GM23338 (cell line): ENCODE measurements at regions not wholly inside any gene's neighbourhood (a gene's known extent, or its start where the extent isn't known, plus 50 kb on each side); places are given as distances from the start of the nearest gene placed in this dataset.
A peak's percentile ranks its signal among the peaks of the same experiment; 100 is the strongest.
"Not testable (repeated sequence)": the region's sequence is repeated elsewhere in the genome, so short reads cannot be mapped to it uniquely, and the experiment has no call there.

Experiments used
- ATAC-seq: fragments of 200-7000 bp; cut with Tn5 transposase; 3 replicates; pipeline ENCODE4 v1.9.1; 2020
- DNase-seq: peaks from one replicate; pipeline ENCODE4 v3.0.0-alpha.2; 2015; ENCODE audit warnings: low spot score
- H2AFZ ChIP-seq: fragments of 200-600 bp; sonication (generic); 2 replicates; pipeline ENCODE4 v1.8.0; 2016; ENCODE audit warnings: antibody characterized with exemption, mild to moderate bottlenecking, moderate library complexity
- H3F3A ChIP-seq: fragments of 200-600 bp; sonication (generic); replicated peaks from 2 replicates; pipeline ENCODE4 v1.8.0; 2017; ENCODE audit warnings: antibody characterized with exemption, mixed run types, low read depth
- H3K27ac ChIP-seq: fragments of 200-600 bp; sonication (generic); 2 replicates; pipeline ENCODE4 v1.6.1; 2016; ENCODE audit warnings: low read depth
- H3K27me3 ChIP-seq: fragments of 200-600 bp; sonication (generic); 2 replicates; pipeline ENCODE4 v1.8.0; 2016; ENCODE audit warnings: mild to moderate bottlenecking, mixed run types, moderate library complexity; ENCODE audit not compliant: insufficient read depth
- H3K36me3 ChIP-seq: fragments of 200-600 bp; sonication (generic); 2 replicates; pipeline ENCODE4 v1.8.0; 2016; ENCODE audit warnings: mild to moderate bottlenecking; ENCODE audit not compliant: insufficient read depth
- H3K4me1 ChIP-seq: fragments of 200-600 bp; sonication (generic); 2 replicates; pipeline ENCODE4 v1.8.0; 2016; ENCODE audit warnings: mild to moderate bottlenecking, moderate library complexity; ENCODE audit not compliant: insufficient read depth
- H3K4me2 ChIP-seq: fragments of 200-600 bp; sonication (generic); 2 replicates; pipeline ENCODE4 v1.7.1; 2017; ENCODE audit warnings: mixed run types
- H3K4me3 ChIP-seq: fragments of 200-600 bp; sonication (generic); 2 replicates; pipeline ENCODE4 v1.6.1; 2016; ENCODE audit warnings: mixed run types
- H3K79me2 ChIP-seq: fragments of 200-600 bp; sonication (generic); replicated peaks from 2 replicates; pipeline ENCODE4 v1.8.0; 2017; ENCODE audit warnings: mild to moderate bottlenecking; ENCODE audit not compliant: insufficient read depth
- H3K9me2 ChIP-seq: fragments of 200-600 bp; sonication (generic); 2 replicates; pipeline ENCODE4 v1.8.0; 2017; ENCODE audit not compliant: insufficient read depth
- H4K20me1 ChIP-seq: fragments of 200-600 bp; sonication (generic); replicated peaks from 2 replicates; pipeline ENCODE4 v1.8.0; 2017; ENCODE audit warnings: mild to moderate bottlenecking; ENCODE audit not compliant: insufficient read depth
- H3K27ac Mint-ChIP-seq: 2 replicates; pipeline ENCODE4 v1.8.0; 2020; ENCODE audit warnings: inconsistent platforms, mild to moderate bottlenecking, moderate library complexity, mixed read lengths
- H3K27me3 Mint-ChIP-seq: 3 replicates; pipeline ENCODE4 v1.8.0; 2022; ENCODE audit warnings: low read depth, mild to moderate bottlenecking, moderate library complexity, mixed read lengths, inconsistent platforms; ENCODE audit not compliant: insufficient read depth, poor library complexity
- H3K36me3 Mint-ChIP-seq: 3 replicates; pipeline ENCODE4 v1.8.0; 2021; ENCODE audit warnings: low read depth, mild to moderate bottlenecking, inconsistent platforms, moderate library complexity, mixed read lengths
- H3K4me1 Mint-ChIP-seq: 3 replicates; pipeline ENCODE4 v1.8.0; 2020; ENCODE audit warnings: mild to moderate bottlenecking, inconsistent platforms, mixed read lengths
- H3K4me3 Mint-ChIP-seq: 3 replicates; pipeline ENCODE4 v1.8.0; 2021; ENCODE audit warnings: moderate library complexity, mild to moderate bottlenecking, inconsistent platforms, mixed read lengths
- H3K9me3 Mint-ChIP-seq: 3 replicates; pipeline ENCODE4 v1.8.0; 2020; ENCODE audit warnings: moderate library complexity, mild to moderate bottlenecking, inconsistent platforms, mixed read lengths
- CTCF ChIP-seq, 2 experiments: fragments of 200-600 bp in 1 of 2; sonication (generic) in 1 of 2; conservative IDR thresholded peaks; 2 replicates each; pipeline versions ENCODE4 v1.5.1 to v1.6.1; 2016 to 2017; ENCODE audit warnings: antibody characterized with exemption in 2 of 2, low read depth in 2 of 2, mild to moderate bottlenecking in 2 of 2, moderate library complexity in 1 of 2
- ZNF462 ChIP-seq: fragments of 250-450 bp; sonication (Bioruptor Pico); IDR thresholded peaks from 2 replicates; pipeline ENCODE4 v1.5.0; 2020; ENCODE audit warnings: mild to moderate bottlenecking, moderate library complexity

- DNase-seq (peak; percentile 56), ATAC-seq (peak; percentile 57; the same call in 2 of the 3 replicates)
- no peak for TF ChIP-seq ZNF462
- TF ChIP-seq CTCF (conservative IDR thresholded peaks at IDR 0.05; ENCODE audit: low read depth in 2 of 2) = peak; percentile 57 to 77
These were observed 85.3 kb upstream of the ADRB2 start for GRCh38 chr5:148740966-148741742.

GRCh38 chr5:148741766-148742165 is 84.6 kb upstream of the ADRB2 start:
- DNase-seq = not testable (repeated sequence)

More at GRCh38 chr5:148740966-148741742, 85.3 kb upstream of the ADRB2 start:
- no peaks in the 10 kb centered on the region for H3K9me2 ChIP-seq
- H3K27ac ChIP-seq = no peak overlapping the region
- no peaks in the 10 kb centered on the region for H3K4me1 Mint-ChIP-seq
- no peaks in the 10 kb centered on the region for H3K36me3 Mint-ChIP-seq
- no peaks in the 10 kb centered on the region for H4K20me1 ChIP-seq
- no peak overlapping the region for H3K4me3 ChIP-seq
- peak overlapping the region; percentile 4; the same call in 1 of the 2 replicates for H2AFZ ChIP-seq
- H3K4me2 ChIP-seq = no peak overlapping the region
- no peaks in the 10 kb centered on the region for H3K36me3 ChIP-seq
- H3K27ac Mint-ChIP-seq = no peak overlapping the region
- no peaks in the 10 kb centered on the region for H3K27me3 ChIP-seq
- H3K9me3 Mint-ChIP-seq = no peaks in the 10 kb centered on the region
- H3K27me3 Mint-ChIP-seq = peaks cover 4% of the 10 kb centered on the region
- no peaks in the 10 kb centered on the region for H3K79me2 ChIP-seq
- H3K4me3 Mint-ChIP-seq = no peak overlapping the region
- H3F3A ChIP-seq = no peaks in the 10 kb centered on the region
- no peaks in the 10 kb centered on the region for H3K4me1 ChIP-seq

GRCh38 chr5:148744380-148744779 is 82.0 kb upstream of the ADRB2 start:
- H2AFZ ChIP-seq, H3F3A ChIP-seq, H3K79me2 ChIP-seq, H3K27me3 Mint-ChIP-seq, H3K4me2 ChIP-seq, H4K20me1 ChIP-seq, H3K4me1 Mint-ChIP-seq, H3K9me2 ChIP-seq, H3K27ac Mint-ChIP-seq, ATAC-seq, H3K4me3 ChIP-seq, H3K4me1 ChIP-seq, H3K27ac ChIP-seq, H3K36me3 ChIP-seq, DNase-seq, H3K4me3 Mint-ChIP-seq, H3K9me3 Mint-ChIP-seq, H3K27me3 ChIP-seq, H3K36me3 Mint-ChIP-seq: not testable (repeated sequence)

More at GRCh38 chr5:148741766-148742165, 84.6 kb upstream of the ADRB2 start:
- H4K20me1 ChIP-seq, H2AFZ ChIP-seq, H3K4me3 Mint-ChIP-seq, H3K36me3 Mint-ChIP-seq, H3K27me3 ChIP-seq, H3K27ac ChIP-seq, H3K27me3 Mint-ChIP-seq, H3K4me1 Mint-ChIP-seq, H3K9me2 ChIP-seq, H3F3A ChIP-seq, H3K36me3 ChIP-seq, H3K79me2 ChIP-seq, H3K4me3 ChIP-seq, H3K4me1 ChIP-seq, ATAC-seq, H3K4me2 ChIP-seq, H3K9me3 Mint-ChIP-seq, H3K27ac Mint-ChIP-seq: not testable (repeated sequence)
